ENCODE measurements at regions not wholly inside any gene's neighbourhood (a gene's known extent, or its start where the extent isn't known, plus 50 kb on each side); places are given as distances from the start of the nearest gene placed in this dataset.

DNA sequence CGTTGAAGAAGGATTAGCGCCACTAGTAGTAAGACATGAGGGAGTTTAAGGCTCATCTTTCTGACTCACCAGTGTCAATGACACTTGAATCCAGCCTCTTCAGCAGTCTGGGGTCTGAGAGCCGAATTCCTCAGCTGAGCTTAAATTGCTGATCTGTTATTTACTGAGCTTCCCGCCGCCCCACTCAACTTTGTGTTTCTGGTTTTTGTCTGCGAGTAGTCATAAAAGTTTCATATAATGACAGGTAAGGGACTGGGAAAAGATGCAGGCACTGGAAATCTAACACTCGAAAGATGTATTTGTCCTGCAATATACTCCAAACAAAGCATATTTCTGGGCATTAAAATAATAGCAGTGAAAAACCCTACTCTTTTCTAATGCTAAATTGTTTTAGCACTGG, 51.2 kb upstream of the RELN start:
- H3K4me1 ChIP-seq (ENCODE audit: control insufficient read depth, insufficient read depth, low read length): no peaks in the 10 kb centered on the region
- TF ChIP-seq NBN (IDR thresholded peaks at IDR 0.05): no peak
- TF ChIP-seq TCF7 (IDR thresholded peaks at IDR 0.05; ENCODE audit: borderline replicate concordance): no peak
- no peak for TF ChIP-seq CEBPB (IDR thresholded peaks at IDR 0.05; ENCODE audit: borderline replicate concordance in 1 of 2, low read depth in 2 of 2, low read length in 2 of 2)
- TF ChIP-seq, protein P1, sequence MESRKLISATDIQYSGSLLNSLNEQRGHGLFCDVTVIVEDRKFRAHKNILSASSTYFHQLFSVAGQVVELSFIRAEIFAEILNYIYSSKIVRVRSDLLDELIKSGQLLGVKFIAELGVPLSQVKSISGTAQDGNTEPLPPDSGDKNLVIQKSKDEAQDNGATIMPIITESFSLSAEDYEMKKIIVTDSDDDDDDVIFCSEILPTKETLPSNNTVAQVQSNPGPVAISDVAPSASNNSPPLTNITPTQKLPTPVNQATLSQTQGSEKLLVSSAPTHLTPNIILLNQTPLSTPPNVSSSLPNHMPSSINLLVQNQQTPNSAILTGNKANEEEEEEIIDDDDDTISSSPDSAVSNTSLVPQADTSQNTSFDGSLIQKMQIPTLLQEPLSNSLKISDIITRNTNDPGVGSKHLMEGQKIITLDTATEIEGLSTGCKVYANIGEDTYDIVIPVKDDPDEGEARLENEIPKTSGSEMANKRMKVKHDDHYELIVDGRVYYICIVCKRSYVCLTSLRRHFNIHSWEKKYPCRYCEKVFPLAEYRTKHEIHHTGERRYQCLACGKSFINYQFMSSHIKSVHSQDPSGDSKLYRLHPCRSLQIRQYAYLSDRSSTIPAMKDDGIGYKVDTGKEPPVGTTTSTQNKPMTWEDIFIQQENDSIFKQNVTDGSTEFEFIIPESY (IDR thresholded peaks at IDR 0.05): no peak
- TF ChIP-seq, protein P2, sequence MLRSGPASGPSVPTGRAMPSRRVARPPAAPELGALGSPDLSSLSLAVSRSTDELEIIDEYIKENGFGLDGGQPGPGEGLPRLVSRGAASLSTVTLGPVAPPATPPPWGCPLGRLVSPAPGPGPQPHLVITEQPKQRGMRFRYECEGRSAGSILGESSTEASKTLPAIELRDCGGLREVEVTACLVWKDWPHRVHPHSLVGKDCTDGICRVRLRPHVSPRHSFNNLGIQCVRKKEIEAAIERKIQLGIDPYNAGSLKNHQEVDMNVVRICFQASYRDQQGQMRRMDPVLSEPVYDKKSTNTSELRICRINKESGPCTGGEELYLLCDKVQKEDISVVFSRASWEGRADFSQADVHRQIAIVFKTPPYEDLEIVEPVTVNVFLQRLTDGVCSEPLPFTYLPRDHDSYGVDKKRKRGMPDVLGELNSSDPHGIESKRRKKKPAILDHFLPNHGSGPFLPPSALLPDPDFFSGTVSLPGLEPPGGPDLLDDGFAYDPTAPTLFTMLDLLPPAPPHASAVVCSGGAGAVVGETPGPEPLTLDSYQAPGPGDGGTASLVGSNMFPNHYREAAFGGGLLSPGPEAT (IDR thresholded peaks at IDR 0.05; ENCODE audit: low read depth): no peak
- TF ChIP-seq ZNF207 (IDR thresholded peaks at IDR 0.05; ENCODE audit: borderline replicate concordance): no peak
- TF ChIP-seq NFYB (IDR thresholded peaks at IDR 0.05; ENCODE audit: insufficient read depth, low read depth, low read length): no peak
- TF ChIP-seq SPI1 (IDR thresholded peaks at IDR 0.05; ENCODE audit: borderline replicate concordance, insufficient read depth, low read depth, low read length): no peak
- H4K20me1 ChIP-seq (ENCODE audit: control insufficient read depth, insufficient read depth): no peaks in the 10 kb centered on the region
- ChIA-PET CTCF (no interaction called here), POLR2A (interaction anchor here (0.5 kb wide), 1 partner anchor 89 kb away, joined by 4 read pairs; no protein-coding TSS in a partner anchor), RAD21 (ENCODE audit: unreplicated experiment) (no interaction called here), SMC1A (ENCODE audit: uncharacterized antibody, unreplicated experiment) (no interaction called here)
- intact Hi-C loops (cut with micrococcal nuclease; ENCODE audit: unreplicated experiment): no loop called here
- no peak overlapping the region for H3K9ac ChIP-seq (ENCODE audit: control insufficient read depth, insufficient read depth, low read length)
- H3K36me3 ChIP-seq (ENCODE audit: control insufficient read depth in 2 of 2, insufficient read depth in 2 of 2, low read length in 1 of 2): no peaks in the 10 kb centered on the region
- BruUV-seq (replicated peaks): no TSS peak
- H3K27me3 ChIP-seq (replicated peaks in 1 of 2; ENCODE audit: control insufficient read depth in 2 of 2, insufficient read depth in 2 of 2, low read length in 1 of 2): no peaks in the 10 kb centered on the region
- no peak overlapping the region for H2AFZ ChIP-seq (ENCODE audit: control insufficient read depth, low read depth, low read length)
- ATAC-seq (no peak), FAIRE-seq (no peak), DNase-seq (ENCODE audit: low read depth, low spot score) (no peak)
- in situ Hi-C loops (cut with MboI): no loop called here
- no peaks in the 10 kb centered on the region for H3K9me3 ChIP-seq (replicated peaks; ENCODE audit: control insufficient read depth, insufficient read depth, low read length)
- no peaks in the 10 kb centered on the region for H3K79me2 ChIP-seq (ENCODE audit: control insufficient read depth, insufficient read depth, low read length)
- WGBS (ENCODE audit: insufficient coverage, insufficient replicate concordance, low lambda C conversion rate, missing lambda C conversion rate): 30% methylated on average over 7 of the region's 7 CpGs
- no peak overlapping the region for H3K4me2 ChIP-seq (ENCODE audit: control insufficient read depth, insufficient read depth)
- H3K4me3 ChIP-seq: no peak overlapping the region
- no peak overlapping the region for H3K27ac ChIP-seq (ENCODE audit: control insufficient read depth, insufficient read depth)
